ENCODE measurements at regions not wholly inside any gene's neighbourhood (a gene's known extent, or its start where the extent isn't known, plus 50 kb on each side); places are given as distances from the start of the nearest gene placed in this dataset.

DNA sequence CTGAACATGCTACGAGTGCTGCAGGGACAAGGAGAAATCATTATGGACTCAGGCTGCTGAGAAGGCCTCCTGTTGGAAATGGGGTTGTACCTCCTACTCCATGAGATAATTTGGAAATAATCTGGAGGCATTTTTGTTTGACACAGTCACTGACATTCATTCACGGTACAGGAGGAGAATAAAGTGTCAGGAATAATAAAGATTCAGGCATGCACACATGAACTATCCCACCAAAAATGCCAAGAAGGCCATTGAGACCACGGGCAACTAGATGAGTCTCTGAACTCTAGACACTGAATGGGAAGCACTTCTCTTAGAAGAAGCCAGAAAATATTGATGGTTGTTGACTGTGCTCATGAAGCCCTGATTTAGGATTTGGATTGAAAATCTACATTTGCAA lies 220.9 kb upstream of the HABP2 start:
- no peak for DNase-seq

DNA sequence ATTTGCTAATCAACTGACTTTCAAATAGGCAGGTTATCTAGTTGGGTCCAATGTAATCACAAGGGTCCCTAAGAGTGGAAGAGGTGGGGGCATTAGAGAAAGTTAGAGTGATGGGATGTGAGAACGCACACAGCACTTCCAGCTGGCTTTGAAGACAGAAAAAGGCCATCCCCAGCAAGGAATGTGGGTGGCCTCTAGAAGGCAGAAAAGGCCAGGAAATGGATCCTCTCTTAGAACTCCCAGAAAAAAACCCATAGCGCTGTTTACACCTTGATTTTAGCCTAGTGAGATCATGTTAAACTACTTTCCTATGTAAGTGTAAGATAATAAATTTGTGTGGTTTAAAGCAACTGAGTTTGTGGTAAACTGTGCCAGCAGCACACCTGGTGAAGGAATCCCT lies 219.5 kb upstream of the HABP2 start:
- DNase-seq: no peak

DNA sequence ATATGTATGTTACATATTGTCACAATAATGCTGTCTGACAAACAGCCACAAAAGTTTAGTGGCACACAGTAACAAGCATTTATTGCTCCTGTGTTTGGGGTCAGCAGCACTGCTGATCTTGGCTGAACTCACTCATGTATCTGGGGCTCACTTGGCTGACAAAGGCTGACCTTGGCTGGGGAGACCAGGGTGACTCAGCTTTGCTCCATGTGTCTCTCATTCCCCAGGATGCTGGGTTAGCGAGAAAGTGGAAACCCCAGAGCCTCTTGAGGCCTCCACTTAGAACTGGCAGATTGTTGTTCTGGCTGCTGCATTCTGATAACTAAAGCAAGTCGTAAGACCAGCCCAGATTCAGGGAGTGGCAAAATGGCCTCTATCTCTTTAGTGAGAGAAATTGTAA lies 217.3 kb upstream of the HABP2 start:
- DNase-seq: no peak

DNA sequence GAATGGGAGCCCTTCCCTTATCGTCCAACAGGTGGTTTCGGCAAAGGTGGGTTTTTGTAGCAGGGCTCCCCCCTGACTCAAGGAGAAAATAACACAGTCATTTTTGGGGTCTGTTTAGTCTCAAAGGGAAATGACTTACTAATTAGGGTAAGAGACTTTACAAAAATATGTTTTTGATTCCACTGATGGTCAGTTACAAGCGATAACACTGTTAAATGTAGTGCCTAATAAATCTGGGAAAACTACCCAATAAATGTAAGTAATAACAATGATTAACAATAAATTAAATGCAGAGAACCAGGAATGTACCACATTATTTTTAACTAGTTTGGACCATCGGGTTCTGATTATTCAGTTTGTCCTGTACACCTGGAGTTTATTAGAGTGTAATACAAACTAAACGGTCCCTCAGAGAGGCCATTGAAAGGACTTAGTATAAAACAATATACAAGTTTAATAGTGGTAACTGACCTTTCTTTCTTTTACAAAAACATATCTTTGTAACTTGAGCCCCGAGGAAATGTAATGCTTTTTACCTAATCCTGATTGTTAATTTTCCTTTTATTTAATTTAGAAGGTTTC lies 216.2 kb upstream of the HABP2 start:
- DNase-seq: no peak

DNA sequence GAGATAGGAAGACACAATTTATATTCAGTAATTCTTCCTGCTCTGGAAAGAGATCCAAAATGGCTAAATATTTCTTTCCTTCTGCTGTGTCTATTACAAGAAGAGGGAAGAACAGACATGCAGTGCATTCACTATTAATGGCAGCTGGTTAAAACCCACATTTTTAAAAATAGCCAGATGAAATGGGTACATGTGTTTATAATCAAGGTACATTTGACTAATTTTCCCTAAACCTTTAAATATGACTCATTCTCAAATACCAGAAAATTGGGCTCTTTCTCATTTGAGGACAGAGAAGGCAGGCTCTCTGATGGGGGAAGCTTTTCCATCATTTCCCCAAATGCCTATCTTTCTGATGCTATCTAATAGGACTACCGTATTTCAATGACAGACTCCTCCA lies 215.7 kb upstream of the HABP2 start:
- DNase-seq: no peak

DNA sequence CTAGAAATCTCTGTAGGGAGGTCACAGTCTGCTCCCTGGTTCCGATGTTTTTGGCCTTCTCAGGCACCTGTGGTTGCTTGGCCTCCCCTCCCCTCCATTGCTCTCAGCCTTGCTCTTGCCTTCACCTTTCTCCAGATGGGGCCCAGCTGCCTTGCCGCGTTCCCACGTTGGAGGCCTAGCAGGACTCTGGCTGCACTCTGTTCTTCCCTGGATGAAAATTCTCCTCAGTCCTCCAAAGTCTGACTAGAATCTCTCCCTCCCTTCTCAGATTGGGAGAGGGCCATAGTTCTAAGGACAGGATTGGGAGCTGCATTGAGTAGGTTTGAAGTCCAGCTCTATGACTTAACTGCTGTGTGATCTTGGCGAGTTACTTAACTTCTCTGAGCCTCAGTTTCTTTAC lies 213.7 kb upstream of the HABP2 start:
- no peak for DNase-seq

DNA sequence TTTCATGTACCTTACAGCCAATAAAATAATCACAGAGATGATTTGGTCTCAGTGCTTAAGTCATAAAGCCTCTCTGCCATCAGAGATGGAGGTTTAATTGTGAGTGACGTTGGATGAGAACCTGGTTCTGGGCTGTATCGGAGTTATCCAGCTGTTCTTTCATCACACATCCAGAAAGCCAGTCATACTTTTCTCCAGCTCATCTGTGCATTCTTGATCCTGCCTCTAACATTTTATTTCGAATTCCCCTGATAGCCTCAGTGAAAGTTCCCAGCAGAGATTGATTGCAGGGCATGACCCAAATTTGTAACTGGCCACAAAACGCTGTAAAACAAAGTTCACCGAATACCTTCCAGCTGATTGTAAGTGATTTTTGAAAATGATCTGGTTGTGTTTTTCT lies 212.6 kb upstream of the HABP2 start:
- no peak for DNase-seq

DNA sequence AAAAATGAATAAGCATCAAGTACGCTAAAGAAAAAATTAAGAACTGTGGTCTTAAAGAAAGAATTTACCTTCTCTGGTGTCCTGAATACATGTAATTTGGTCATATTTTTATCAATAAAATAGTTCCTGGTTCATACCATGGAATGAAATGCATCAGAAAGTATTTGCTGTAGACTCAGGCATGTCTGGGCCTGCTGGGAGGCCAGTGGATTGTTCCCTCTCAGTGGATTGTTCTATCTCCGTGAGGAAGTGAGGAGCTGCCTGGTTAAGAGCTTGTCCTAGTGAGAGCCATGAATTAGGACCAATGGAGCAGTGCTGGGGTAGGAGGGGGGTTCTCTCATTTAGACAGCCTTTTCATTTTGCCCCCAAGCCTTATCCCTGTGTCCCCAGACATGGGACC lies 211.7 kb upstream of the HABP2 start:
- DNase-seq: no peak

DNA sequence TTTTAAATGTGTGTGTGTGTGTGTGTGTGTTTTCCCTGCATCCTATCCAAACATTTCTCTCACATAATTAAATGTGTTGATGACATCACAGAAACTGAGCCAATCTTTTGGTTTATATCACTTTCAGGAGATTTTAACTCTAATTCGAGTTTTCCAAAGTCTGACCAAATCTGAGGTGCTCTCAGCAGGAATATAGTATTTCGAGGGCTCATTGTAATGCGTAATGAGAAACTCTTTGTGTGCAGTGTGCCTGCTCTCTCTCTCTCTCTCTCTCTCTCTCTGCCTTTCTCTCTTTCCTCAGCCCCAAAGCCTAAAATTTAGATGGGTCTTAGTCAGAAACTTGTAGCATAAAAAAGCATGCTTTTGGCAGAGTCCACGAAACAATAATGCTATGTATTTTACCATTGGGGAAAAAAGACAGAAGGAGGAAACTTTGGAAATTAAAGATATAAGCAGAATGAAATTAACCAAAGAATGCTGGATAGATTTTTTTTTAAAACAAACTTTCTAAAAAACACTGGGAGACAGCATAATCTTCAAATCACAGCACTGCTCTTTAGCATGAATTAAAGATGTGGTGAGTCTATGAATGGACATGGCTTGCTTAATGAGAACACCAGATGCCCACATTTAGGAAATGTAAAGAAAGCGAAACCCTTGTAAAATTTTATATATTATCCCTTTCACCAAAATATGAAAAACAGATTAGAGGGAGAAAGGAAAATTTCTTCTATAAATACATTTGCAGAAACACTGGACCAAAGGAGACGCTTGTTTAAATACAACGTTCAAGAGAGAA lies 206.8 kb upstream of the HABP2 start:
- no peak for DNase-seq

DNA sequence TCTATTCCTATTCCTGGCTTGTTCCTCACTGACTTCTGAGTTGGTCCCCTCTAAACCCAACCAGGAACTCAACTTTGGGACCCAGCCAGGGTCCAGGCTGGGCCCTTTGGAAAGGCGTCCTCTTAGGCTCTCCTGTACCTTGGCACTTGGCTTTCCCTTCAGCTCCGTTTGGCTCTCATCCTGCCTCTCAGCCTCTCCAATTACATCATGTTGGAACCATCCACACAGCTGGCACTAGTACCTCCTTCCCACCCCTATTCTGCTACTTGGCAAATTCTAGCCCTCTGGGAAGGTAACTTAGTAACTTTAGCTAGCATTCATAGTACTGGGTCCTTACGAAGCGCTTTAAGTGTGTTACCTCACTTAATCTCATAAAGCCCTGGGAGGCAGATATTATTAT lies 205.3 kb upstream of the HABP2 start:
- no peak for DNase-seq

DNA sequence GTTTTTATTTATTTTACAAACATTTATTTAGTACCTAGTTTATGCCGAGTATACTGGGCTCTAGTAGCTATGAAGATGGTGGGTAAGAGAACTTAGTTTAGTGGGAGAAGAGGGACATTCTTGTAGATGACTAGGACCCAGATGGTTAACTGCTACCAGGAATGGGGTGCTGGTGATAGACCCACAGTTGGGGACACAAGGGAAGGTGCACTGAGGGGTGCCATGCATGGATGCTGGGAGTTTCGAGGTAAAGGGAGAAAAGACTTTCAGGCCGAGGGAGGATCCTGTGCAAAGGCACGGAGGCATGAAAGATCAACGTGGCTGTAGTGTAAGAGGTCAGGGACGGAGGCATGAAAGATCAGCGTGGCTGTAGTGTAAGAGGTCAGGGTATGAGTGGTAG lies 204.2 kb upstream of the HABP2 start:
- DNase-seq: no peak

DNA sequence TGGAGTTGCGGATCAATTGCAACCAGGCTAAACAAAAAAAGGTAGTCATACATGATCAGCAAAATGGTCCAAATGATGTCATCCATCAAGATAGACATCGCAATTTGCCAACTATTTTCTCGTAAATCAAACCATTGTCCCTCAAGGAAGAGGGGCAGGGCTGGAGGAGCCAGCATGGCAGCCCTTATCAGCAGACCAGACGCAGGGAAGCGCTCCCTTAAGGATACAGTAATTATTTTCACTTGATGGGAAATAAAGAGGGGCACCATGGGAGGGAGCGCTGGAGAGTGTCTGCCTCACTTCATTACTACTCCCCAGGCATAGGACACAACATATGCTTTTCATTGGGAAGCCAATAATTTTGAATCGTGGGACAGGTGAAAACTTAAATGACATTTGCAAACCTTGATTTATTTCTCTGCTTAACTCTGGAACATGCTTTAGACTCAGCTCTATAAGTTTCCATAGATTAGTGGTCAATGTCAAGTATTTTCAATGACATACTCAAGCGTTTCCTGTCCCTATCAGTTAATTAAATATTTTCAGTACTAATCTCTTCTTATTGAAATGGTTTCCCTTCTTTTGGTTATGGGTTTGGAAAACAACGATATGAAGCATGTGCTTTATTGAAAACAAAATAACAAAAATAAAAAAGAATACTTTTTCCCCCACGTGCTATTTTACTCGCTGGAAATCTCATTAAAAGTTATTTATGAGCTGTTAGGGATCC lies 202.4 kb upstream of the HABP2 start:
- no peak for DNase-seq

DNA sequence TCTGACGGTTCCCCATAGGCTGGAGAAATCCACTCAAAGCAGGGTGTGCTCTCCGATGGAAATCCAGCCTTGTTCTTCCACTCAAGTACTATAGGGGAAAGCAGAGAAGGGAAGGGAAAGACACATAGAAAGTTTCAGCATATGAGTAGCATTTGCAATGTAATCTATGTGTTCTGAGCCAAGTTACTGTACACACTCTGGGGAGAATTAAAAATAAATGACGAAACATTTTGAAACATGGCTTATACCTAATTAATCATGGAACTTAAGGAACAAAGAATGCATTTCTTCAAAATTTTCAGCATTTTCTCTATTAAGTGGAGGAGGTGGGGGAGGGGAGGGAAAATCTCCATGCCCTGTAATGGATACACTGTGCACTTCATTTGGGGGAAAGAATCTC lies 198.1 kb upstream of the HABP2 start:
- no peak for DNase-seq

DNA sequence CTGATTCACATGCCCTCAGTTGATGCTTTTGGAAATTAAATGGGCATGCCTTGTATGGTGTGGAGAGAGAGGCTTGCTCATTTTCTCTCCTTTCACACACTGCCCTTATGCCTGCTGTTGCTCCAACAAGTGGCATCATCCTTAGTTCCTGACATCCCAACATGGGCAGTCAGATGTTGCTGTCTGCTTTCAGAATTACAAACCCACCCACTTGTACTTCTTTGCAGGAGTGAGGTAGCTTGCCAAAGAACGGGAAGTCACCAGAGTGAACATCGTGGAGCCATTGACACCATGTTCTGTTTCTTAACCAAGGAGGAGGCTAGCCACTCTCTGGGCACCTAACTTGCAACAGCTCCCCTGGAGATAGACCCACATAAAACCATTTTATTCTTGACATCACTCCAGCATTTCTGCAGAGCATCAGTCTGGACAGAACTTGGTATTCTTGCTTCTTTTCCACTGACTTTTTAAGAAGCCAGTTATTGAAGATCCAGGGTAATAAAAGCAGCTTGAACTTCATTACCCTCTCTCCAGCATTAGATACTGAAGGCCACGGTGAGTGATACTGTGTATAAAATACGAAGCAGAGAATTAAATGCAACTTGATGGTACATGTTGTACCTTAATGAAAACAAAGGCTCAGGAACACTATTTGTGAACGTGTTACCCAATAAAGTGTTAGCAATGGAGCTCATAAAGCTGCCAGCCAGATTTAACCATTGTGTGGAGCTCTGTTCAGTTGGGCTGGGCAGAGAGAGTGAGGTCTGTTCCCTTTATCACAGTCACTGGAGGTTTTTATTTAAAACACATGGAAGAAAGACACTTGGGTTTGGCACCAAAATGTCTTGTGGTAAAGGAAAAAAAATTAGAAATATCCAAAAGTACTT lies 195.8 kb upstream of the HABP2 start:
- DNase-seq: no peak

DNA sequence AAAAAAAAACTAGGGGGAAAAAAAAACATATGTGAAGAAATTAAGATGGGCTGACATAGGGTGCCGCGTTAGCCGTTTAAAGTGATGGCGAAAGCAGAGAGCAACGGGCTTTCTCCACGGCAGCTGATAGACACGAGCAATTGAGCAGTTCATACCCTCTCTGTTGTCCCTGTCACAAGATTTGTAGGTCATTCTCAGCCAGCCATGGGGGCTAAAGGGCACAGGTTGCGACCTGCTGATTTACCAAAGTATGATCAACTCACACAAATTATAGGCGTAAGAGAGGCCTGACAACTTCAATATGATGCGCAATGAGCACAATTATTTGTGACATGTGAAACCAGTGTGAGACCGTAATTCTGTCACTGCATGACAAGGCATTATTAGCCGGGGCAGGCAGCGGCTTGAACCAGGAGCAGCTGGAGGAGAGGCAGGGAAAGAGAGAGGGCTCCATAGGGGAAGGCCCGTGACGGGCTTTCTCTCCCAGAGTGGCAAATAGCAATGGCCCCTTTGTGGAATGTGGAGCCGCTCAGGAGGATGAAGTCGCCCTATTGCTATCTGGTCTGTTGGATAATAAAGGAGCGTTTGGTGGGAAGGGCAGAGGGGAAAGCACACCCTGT lies 195.1 kb upstream of the HABP2 start:
- no peak for DNase-seq

DNA sequence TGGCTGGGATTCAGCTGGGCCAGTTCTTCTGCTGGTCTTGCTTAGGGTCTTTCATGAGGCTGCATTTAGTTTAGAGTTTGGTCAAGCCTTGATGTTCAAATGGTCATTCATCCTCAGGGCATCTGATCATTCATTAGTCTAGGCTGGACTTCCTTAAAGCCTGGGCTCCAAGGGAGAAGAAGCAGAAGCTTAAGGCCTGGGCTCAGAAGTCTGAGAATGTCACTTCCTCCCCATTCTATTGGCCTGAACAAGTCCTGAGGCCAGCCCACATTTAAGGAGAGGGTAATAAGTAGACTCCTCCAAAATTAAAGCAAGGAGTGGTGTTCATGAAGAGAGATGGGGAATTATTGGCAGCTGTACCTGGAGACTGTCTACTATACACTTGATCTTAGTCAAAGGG lies 193.2 kb upstream of the HABP2 start:
- no peak for DNase-seq

DNA sequence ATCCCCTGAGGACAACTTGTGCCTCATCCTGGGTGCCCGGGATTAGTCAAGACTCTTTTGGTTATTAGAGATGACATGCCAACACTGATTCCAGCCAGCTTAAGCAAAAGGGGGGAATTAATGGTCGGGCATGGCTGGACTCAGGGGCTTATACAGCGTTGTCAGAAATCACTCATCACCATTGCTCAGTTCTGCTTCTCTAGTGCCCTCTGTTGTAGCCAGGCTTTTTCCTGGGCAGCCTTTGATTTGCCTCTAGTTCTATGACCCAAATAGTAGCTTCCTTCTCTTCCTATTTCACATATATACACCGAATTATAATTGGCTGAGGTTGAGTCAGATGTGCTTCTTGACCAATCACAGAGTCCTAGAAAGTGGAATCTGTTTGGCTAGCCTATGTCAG lies 192.0 kb upstream of the HABP2 start:
- DNase-seq: no peak

DNA sequence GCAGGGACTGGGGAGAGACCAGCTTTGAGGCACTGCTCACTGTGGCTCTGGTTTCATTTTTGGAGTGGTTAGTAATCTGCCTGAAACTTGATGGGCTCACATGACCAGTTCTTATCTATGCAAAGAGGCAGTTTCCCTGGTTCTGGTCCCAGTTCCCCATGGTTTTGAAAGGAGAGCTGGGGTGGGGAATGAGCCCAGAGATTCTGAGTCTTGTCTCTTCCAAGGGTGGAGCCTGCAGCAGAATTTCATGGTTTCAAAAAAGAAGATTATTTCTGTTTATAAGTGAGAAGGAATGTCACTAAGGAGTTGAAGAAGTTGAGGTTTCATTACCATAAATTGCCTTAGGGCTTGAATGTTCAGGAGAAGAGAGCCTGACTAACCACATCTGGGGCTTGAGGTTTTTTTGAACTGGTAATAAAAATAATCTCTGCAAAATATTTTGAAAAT lies 190.2 kb upstream of the HABP2 start:
- no peak for DNase-seq

DNA sequence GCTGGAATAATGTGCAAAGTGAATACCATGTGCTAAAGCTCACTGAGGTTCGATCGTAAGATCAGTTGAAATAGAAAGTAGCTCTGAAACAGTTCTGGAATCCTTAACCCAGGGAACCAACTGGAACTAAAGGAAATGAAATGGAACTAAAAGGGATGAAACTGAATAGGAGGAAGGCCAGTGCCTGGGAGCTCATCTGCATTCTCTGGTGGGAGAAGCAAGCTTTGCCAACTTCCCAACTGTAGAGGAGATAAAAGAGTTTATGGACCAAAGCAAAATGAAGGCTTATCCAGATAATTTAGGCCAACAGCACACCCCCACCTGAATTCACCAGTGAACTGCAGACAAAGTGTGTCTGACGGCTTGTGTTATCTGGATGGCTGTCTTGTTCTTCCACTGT lies 188.6 kb upstream of the HABP2 start:
- no peak for DNase-seq

DNA sequence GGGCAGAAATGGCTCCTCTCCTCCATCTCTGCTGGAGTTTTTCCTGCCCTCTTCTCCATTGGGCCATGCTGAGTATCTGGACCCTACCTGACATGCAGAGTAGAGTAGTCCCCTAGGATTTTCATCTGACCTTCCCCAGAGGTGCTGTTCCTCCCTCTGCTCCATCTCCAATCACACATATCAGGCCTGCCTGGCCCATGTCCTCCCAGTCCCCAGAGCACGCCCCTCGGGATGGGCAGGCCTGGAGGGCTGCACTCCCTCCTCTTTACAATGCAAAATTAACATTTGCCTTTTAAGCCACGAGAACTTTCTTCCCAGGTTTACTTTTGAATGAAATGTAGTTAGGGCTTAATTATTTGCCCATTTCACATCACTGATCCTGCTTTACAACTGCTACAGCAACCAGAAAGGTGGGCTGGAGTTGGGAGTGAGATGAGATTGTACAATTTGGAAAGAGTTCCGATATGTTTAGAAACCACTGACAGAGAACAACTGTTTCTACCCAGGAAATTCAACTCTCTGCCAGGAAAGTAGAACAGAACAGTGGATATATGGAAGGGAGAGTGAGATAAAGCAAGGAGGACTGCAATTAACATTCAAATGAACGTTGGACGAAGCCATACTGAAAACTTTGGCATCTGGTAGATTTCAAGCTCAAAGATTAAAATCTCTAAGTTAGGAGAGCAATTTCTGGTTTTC lies 184.0 kb upstream of the HABP2 start:
- no peak for DNase-seq

DNA sequence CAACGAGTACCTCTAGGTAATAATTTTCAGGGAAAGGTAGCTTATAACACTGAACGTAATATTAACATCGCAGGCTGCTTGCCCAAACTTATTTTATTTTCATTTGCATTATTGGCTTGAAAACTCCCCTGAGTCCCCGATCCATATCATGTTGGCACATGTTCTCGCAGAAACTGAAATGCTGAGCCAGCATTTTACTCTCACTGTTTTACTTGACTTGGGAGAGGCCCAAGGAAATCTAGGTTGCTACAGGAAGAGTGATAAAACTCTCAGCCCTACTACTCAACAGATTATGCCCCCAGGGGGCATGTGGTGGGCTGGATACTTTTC lies 183.5 kb upstream of the HABP2 start:
- DNase-seq: no peak

DNA sequence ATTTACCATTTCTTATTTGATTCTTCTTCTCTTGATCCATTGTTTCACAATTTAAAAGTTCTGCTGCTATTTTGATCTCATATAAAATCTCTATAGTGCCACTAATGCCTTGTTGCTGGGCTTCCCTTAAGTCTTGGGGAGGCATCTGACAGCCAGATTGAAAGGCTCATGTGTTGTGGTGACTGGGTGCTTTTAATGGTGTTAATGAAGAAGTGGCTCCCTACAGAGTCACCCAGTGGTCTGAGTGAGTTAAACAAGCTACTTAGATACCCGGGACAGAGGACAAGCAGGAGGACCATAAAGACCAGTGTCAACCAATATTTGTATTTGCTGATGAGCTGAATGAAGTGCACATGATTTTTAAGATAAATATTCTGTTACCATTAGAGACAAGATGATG lies 176.4 kb upstream of the HABP2 start:
- DNase-seq: no peak

Measured in NCI-H2171 (cell line).